Kidney epithelial cell (primary cell): ENCODE measurements at regions not wholly inside any gene's neighbourhood (a gene's known extent, or its start where the extent isn't known, plus 50 kb on each side); places are given as distances from the start of the nearest gene placed in this dataset.
"Not testable (repeated sequence)": the region's sequence is repeated elsewhere in the genome, so short reads cannot be mapped to it uniquely, and the experiment has no call there.

Experiments used
- DNase-seq: peaks from one replicate; pipeline ENCODE4 v3.0.0-alpha.2; 2010; ENCODE audit warnings: low read depth
- H3K27me3 ChIP-seq: 2 replicates; pipeline ENCODE4 v1.6.0; 2011; ENCODE audit warnings: low read length; ENCODE audit not compliant: control insufficient read depth, insufficient read depth
- H3K36me3 ChIP-seq: 2 replicates; pipeline ENCODE4 v1.5.1; 2011; ENCODE audit warnings: low read length; ENCODE audit not compliant: control insufficient read depth, insufficient read depth
- H3K4me3 ChIP-seq: 2 replicates; pipeline ENCODE4 v1.5.1; 2011; ENCODE audit warnings: low read depth, mild to moderate bottlenecking, control low read depth, low read length
- CTCF ChIP-seq: IDR thresholded peaks from 2 replicates; pipeline ENCODE4 v1.5.1; 2011; ENCODE audit warnings: mild to moderate bottlenecking, moderate library complexity, low read length, control low read depth, inconsistent platforms; ENCODE audit not compliant: insufficient read depth, poor library complexity, severe bottlenecking

DNA sequence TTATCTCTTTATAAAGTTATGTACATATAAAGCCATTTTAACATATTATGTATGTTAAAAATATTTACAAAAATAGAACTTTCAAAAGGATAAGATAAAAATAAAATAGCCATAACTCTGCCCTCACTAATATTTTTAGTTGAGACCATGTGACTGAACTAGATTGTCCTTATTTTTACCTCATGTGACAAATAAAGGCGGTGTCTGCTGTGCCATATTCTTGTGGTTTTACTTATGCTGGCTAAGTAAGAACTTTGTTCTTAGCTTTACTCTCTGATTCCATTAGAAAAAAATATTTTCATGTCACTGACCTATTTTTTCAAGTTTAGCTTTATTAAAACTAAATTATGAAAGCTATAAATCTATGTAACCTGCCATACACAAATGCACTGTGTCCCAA is 135.6 kb upstream of the TSC22D1 start:
- TF ChIP-seq CTCF = no peak
- Histone ChIP-seq H3K36me3 (no peaks in the 10 kb centered on the region), H3K4me3 (no peak overlapping the region), H3K27me3 (no peaks in the 10 kb centered on the region)
- no peak for DNase-seq

DNA sequence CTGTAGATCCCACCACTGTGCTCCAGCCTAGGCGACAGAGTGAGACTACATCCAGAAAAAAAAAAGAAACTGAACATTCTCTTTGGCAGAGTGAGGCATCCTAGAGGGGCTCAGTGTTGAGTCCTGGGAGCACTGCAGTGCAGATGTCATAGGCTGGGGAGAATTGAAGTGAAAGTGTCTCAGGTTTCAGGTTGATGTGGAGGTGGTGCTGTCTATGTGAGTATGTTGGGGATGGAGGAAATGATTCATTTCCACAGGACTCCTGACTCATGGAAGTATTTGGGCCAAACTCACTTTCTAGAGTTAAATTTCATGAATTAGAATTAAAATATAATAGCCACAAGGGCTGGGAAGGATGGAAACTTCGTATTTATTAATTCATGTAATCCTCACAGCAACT is 134.4 kb upstream of the TSC22D1 start:
- H3K36me3 ChIP-seq = no peaks in the 10 kb centered on the region
- H3K27me3 ChIP-seq = no peaks in the 10 kb centered on the region
- no peak overlapping the region for H3K4me3 ChIP-seq
- TF ChIP-seq CTCF = no peak
- DNase-seq = peak; percentile 86

DNA sequence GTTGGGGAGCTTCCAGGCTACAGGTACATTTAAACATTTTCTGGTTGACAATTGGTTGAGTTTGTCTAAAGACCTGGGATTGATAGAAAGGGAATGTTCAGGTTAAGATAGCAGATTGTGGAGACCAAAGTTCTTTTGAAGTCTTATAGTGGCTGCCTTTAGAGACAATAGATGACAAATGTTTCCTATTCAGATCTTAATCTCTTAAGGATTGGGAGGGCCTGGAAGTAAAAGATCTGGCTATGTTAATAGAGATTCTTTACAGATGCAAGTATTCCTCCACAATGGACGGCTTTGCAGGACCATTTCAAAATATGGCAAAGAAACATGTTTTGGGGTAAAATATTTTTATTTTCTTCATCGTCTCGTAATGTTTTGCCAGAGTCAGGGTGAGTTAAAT is 128.7 kb upstream of the TSC22D1 start:
- H3K36me3 ChIP-seq, H3K4me3 ChIP-seq, H3K27me3 ChIP-seq, DNase-seq: not testable (repeated sequence)

GRCh38 chr13:44703371-44703770 is 127.2 kb upstream of the TSC22D1 start:
- H3K27me3 ChIP-seq = no peaks in the 10 kb centered on the region
- peak; percentile 53 for DNase-seq
- no peak for TF ChIP-seq CTCF
- no peak overlapping the region for H3K4me3 ChIP-seq
- no peaks in the 10 kb centered on the region for H3K36me3 ChIP-seq

- Histone ChIP-seq H3K27me3 (no peaks in the 10 kb centered on the region), H3K4me3 (no peak overlapping the region), H3K36me3 (no peaks in the 10 kb centered on the region)
- no peak for DNase-seq
- TF ChIP-seq CTCF = no peak
These were observed 121.9 kb upstream of the TSC22D1 start for GRCh38 chr13:44698066-44698465.

GRCh38 chr13:44697058-44697457 is 120.9 kb upstream of the TSC22D1 start:
- Histone ChIP-seq H3K27me3 (no peaks in the 10 kb centered on the region), H3K4me3 (no peak overlapping the region), H3K36me3 (no peaks in the 10 kb centered on the region)
- no peak for TF ChIP-seq CTCF
- DNase-seq = no peak
